Keratinocyte (primary cell): ENCODE measurements at regions not wholly inside any gene's neighbourhood (a gene's known extent, or its start where the extent isn't known, plus 50 kb on each side); places are given as distances from the start of the nearest gene placed in this dataset.

Experiments used
- DNase-seq: peaks from one replicate; pipeline ENCODE4 v3.0.0-alpha.2; 2011; ENCODE audit warnings: low read depth, missing footprints, low spot score
- FAIRE-seq: peaks from 2 replicates; lab custom pipeline; 2011; peaks lifted over from hg19 to GRCh38; lab: Jason Lieb, UNC
- H2AFZ ChIP-seq: 2 replicates; pipeline ENCODE4 v1.6.0; 2012; ENCODE audit warnings: low read length, control low read depth, inconsistent platforms; ENCODE audit not compliant: control insufficient read depth
- H3K27ac ChIP-seq: 2 replicates; pipeline ENCODE4 v1.5.1; 2011; ENCODE audit warnings: low read length; ENCODE audit not compliant: control insufficient read depth, insufficient read depth
- H3K27me3 ChIP-seq: 3 replicates; pipeline ENCODE4 v1.6.0; 2011; ENCODE audit warnings: low read length; ENCODE audit not compliant: control insufficient read depth, insufficient read depth; ENCODE audit errors: extremely low read depth
- H3K36me3 ChIP-seq, 2 experiments: 2 replicates in 1 of 2; 3 replicates in 1 of 2; pipeline ENCODE4 v1.5.1; 2011; ENCODE audit warnings: low read length in 2 of 2, mild to moderate bottlenecking in 1 of 2; ENCODE audit not compliant: control insufficient read depth in 2 of 2, insufficient read depth in 2 of 2; ENCODE audit errors: extremely low read depth in 1 of 2
- H3K4me1 ChIP-seq: 3 replicates; pipeline ENCODE4 v1.5.1; 2011; ENCODE audit warnings: low read length; ENCODE audit not compliant: control insufficient read depth, insufficient read depth; ENCODE audit errors: extremely low read depth
- H3K4me2 ChIP-seq: 3 replicates; pipeline ENCODE4 v1.6.0; 2011; ENCODE audit warnings: low read depth, low read length; ENCODE audit not compliant: control insufficient read depth, insufficient read depth; ENCODE audit errors: extremely low read depth
- H3K4me3 ChIP-seq, 3 experiments: fragments of 200-600 bp in 1 of 3; sonication (generic) in 1 of 3; 2 replicates in 2 of 3; 3 replicates in 1 of 3; pipeline ENCODE4 v1.5.1; 2011 to 2016; ENCODE audit warnings: low read length in 3 of 3, mild to moderate bottlenecking in 3 of 3, control low read depth in 2 of 3, inconsistent platforms in 1 of 3, low read depth in 1 of 3, mixed read lengths in 1 of 3, mixed run types in 1 of 3, moderate library complexity in 1 of 3; ENCODE audit not compliant: control insufficient read depth in 2 of 3, insufficient read depth in 2 of 3; ENCODE audit errors: extremely low read depth in 1 of 3
- H3K79me2 ChIP-seq: 2 replicates; pipeline ENCODE4 v1.6.0; 2012; ENCODE audit warnings: low read length; ENCODE audit not compliant: control insufficient read depth, insufficient read depth
- H3K9ac ChIP-seq: 3 replicates; pipeline ENCODE4 v1.6.0; 2011; ENCODE audit warnings: low read length; ENCODE audit not compliant: control insufficient read depth, insufficient read depth; ENCODE audit errors: extremely low read depth
- H3K9me1 ChIP-seq: 3 replicates; pipeline ENCODE4 v1.6.0; 2011; ENCODE audit warnings: low read length; ENCODE audit not compliant: control insufficient read depth, insufficient read depth; ENCODE audit errors: extremely low read depth
- H3K9me3 ChIP-seq: 2 replicates; pipeline ENCODE4 v1.5.1; 2012; ENCODE audit warnings: low read depth, low read length; ENCODE audit not compliant: control insufficient read depth
- H4K20me1 ChIP-seq: 3 replicates; pipeline ENCODE4 v1.6.0; 2011; ENCODE audit warnings: low read length; ENCODE audit not compliant: control insufficient read depth, insufficient read depth; ENCODE audit errors: extremely low read depth
- EZH2 ChIP-seq: IDR thresholded peaks from one replicate; pipeline ENCODE4 v1.6.1; 2012; ENCODE audit warnings: inconsistent platforms, mild to moderate bottlenecking, low read length, moderate library complexity
- dilution Hi-C: fragments of 300-500 bp; cut with MboI; formaldehyde crosslinking; loops from one replicate; pipeline ENCODE4 v1.7.0; 2020; ENCODE audit warnings: low sequenced_read_pairs; ENCODE audit not compliant: extremely low pct_ligation_motif_present
- TF ChIP-seq, protein P1 (sequence below), 3 experiments: IDR thresholded peaks in 1 of 3; conservative IDR thresholded peaks in 1 of 3; optimal IDR thresholded peaks in 1 of 3; 2 replicates in 2 of 3; 3 replicates in 1 of 3; pipeline versions ENCODE3 to v1.5.1; 2011; ENCODE audit warnings: low read length in 3 of 3, mild to moderate bottlenecking in 3 of 3, moderate library complexity in 2 of 3, control low read depth in 1 of 3, inconsistent platforms in 1 of 3; ENCODE audit not compliant: insufficient read depth in 2 of 3; ENCODE audit errors: extremely low read depth in 1 of 3

GRCh38 chr12:69045430-69045829, 112.5 kb upstream of the CPM start:
- Histone ChIP-seq H3K4me3 (no peak overlapping the region), H3K27me3 (no peaks in the 10 kb centered on the region), H2AFZ (no peak overlapping the region), H3K4me1 (peaks cover 5% of the 10 kb centered on the region), H3K4me2 (no peak overlapping the region), H3K79me2 (no peaks in the 10 kb centered on the region), H4K20me1 (no peaks in the 10 kb centered on the region), H3K36me3 (no peaks in the 10 kb centered on the region), H3K9me1 (no peaks in the 10 kb centered on the region), H3K9me3 (no peaks in the 10 kb centered on the region), H3K27ac (no peak overlapping the region), H3K9ac (no peak overlapping the region)
- dilution Hi-C loops: no loop called here
- DNase-seq (no peak), FAIRE-seq (no peak)
- TF ChIP-seq, protein P1, sequence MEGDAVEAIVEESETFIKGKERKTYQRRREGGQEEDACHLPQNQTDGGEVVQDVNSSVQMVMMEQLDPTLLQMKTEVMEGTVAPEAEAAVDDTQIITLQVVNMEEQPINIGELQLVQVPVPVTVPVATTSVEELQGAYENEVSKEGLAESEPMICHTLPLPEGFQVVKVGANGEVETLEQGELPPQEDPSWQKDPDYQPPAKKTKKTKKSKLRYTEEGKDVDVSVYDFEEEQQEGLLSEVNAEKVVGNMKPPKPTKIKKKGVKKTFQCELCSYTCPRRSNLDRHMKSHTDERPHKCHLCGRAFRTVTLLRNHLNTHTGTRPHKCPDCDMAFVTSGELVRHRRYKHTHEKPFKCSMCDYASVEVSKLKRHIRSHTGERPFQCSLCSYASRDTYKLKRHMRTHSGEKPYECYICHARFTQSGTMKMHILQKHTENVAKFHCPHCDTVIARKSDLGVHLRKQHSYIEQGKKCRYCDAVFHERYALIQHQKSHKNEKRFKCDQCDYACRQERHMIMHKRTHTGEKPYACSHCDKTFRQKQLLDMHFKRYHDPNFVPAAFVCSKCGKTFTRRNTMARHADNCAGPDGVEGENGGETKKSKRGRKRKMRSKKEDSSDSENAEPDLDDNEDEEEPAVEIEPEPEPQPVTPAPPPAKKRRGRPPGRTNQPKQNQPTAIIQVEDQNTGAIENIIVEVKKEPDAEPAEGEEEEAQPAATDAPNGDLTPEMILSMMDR (optimal IDR thresholded peaks at IDR 0.05 in 1 of 3, IDR thresholded peaks at IDR 0.05 in 1 of 3, conservative IDR thresholded peaks at IDR 0.05 in 1 of 3; ENCODE audit: extremely low read depth in 1 of 3, insufficient read depth in 2 of 3, low read length in 3 of 3): no peak
- no peak for TF ChIP-seq EZH2

GRCh38 chr12:69046363-69046762, 113.4 kb upstream of the CPM start:
- Histone ChIP-seq H2AFZ (no peak overlapping the region), H3K27me3 (no peaks in the 10 kb centered on the region), H3K27ac (no peak overlapping the region), H3K4me1 (peaks cover 5% of the 10 kb centered on the region), H3K4me3 (no peak overlapping the region), H3K79me2 (no peaks in the 10 kb centered on the region), H4K20me1 (no peaks in the 10 kb centered on the region), H3K9me3 (no peaks in the 10 kb centered on the region), H3K9ac (no peak overlapping the region), H3K4me2 (no peak overlapping the region), H3K9me1 (no peaks in the 10 kb centered on the region), H3K36me3 (no peaks in the 10 kb centered on the region)
- FAIRE-seq (no peak), DNase-seq (no peak)
- TF ChIP-seq, protein P1 (optimal IDR thresholded peaks at IDR 0.05 in 1 of 3, IDR thresholded peaks at IDR 0.05 in 1 of 3, conservative IDR thresholded peaks at IDR 0.05 in 1 of 3; ENCODE audit: extremely low read depth in 1 of 3, insufficient read depth in 2 of 3, low read length in 3 of 3): no peak
- no peak for TF ChIP-seq EZH2
- dilution Hi-C loops: no loop called here
